HG02943 (cell line): ENCODE measurements at regions not wholly inside any gene's neighbourhood (a gene's known extent, or its start where the extent isn't known, plus 50 kb on each side); places are given as distances from the start of the nearest gene placed in this dataset.
"Not testable (repeated sequence)": the region's sequence is repeated elsewhere in the genome, so short reads cannot be mapped to it uniquely, and the experiment has no call there.

ENCODE experiments used
- ATAC-seq: cut with Tn5 transposase; IDR thresholded peaks from one replicate; pipeline ENCODE4 v1.9.1; 2021; ENCODE audit warnings: mild to moderate bottlenecking, low read depth, moderate library complexity; ENCODE audit not compliant: unreplicated experiment

- ATAC-seq, result no peak
These were observed 727.3 kb downstream of the MAFB start for GRCh38 chr20:39961637-39962244.

DNA sequence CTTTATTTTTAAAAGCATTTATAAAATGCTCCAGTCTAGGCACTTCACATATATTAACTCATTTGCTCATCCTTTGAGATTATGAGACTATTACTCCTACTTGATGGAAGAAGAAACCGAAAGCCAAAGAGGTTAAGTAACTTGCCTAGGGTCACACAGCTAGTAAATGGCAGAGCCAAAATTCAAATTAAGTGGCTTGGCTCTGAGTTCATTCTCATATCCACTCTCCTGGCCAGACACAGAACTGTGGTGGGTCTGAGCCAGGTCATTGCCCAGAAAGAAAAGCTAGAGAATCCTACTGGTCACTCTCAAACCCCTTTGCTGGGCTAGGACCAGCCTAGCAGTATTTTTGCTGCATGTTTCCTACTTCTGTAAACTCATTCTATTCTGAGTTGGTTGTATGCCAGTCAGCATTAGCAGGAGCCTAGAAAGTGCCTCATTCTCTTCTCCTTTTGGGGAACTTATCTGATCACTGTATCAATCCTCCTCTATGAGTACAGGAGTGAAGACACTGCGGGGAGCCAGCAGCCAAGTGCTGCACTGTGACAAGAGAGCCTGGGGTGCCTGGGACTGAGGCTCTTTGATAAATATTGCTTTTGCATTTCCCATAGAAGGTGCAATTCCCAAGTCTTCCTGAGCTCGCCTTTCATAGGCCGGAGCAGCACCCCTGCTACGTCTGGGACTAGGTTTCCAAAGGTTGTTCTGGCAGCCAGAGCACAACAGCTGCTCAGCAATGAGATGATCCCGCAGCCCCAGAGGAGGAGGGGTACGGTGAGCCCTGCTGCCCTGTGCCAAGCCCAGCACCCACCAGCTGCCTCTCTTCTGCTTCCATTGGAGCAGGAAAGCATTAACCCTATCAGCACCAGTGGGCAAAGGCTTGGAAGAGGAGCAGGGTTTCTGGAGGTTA, 728.3 kb downstream of the MAFB start:
- ATAC-seq, result no peak

- not testable (repeated sequence) for ATAC-seq
These were observed 731.1 kb downstream of the MAFB start for GRCh38 chr20:39957911-39958310.

- no peak for ATAC-seq
These were observed 734.4 kb downstream of the MAFB start for GRCh38 chr20:39954621-39955020.

DNA sequence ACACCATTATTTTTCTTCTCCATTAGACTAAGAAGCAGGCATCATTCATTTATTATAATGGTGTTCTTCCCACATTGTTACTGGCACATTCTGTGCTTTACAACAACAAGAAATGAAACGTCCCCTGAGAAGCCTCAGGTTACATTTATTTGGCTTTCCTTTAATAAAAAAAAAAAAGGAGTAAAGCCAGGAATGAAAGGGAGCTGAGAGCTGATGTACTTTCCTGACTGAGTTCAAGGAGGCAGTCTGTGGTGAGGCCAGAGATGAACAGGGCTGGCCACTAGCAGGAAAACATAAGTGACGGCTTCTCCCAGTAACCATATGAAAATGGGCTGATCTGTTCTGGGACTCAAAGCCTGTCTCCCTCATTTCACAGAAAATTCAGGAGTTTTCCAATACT, 742.1 kb downstream of the MAFB start:
- ATAC-seq, result no peak

DNA sequence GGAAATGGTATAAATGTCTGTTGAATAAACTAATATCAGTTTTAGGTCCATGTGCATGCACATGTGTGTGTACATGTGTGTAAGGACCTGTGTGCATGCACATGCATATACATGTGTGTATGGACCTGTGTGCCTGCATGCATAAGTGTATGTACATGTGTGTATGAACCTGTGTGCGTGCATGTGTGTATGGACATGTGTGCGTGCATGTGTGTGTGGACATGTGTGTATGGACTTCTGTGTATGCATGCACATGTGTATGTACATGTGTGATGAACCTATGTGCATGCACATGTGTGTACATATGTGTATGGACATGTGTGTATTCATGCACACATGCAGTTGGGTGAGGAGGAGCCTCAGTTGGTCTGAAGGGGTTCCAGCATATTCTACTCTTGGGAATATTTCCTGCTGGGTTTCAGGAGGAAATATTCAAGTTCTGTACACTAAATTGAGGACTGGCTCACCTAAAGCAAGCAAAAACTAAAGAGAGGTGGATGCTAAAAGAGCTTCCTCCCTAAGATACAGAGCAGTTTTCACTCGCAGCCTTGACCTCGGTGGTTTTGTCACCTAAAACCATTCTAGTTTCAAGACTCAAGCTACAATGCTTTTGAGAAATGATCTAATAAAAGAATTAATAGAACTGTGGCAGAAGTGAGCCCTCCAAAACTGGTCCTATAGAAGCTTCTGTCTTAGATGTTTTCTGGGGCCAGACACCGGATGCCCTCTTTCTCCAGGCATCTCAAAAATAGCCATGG, 742.8 kb downstream of the MAFB start:
- no peak for ATAC-seq

DNA sequence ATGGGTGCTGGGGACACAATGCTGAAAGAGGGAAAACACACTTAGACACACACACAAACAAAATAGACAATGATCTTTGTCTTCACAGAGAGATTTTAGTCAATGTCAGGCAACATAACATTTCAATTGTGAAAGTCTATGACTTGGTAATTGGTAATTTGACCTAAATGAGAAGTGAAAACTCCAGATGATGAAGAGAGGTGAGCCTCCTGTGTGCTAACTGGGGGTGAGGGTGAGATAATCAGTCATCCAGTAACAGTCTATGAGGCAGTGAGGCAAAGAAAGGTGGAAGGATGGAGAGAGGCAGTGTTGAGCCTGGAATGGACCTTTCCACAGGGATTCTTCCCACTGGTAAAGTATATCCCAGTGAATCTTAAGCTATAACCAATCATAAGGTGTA, 744.2 kb downstream of the MAFB start:
- ATAC-seq, result no peak

- no peak for ATAC-seq
These were observed 745.7 kb downstream of the MAFB start for GRCh38 chr20:39943336-39943735.

- ATAC-seq, result no peak
These were observed 747.8 kb downstream of the MAFB start for GRCh38 chr20:39941245-39941644.

GRCh38 chr20:39939241-39939865, 749.7 kb downstream of the MAFB start:
- ATAC-seq, result no peak

GRCh38 chr20:39936401-39936800, 752.6 kb downstream of the MAFB start:
- no peak for ATAC-seq

- no peak for ATAC-seq
These were observed 753.1 kb downstream of the MAFB start for GRCh38 chr20:39935901-39936300.

- ATAC-seq, result no peak
These were observed 772.7 kb downstream of the MAFB start for GRCh38 chr20:39916236-39916765.

- no peak for ATAC-seq
These were observed 775.8 kb downstream of the MAFB start for GRCh38 chr20:39913274-39913673.

GRCh38 chr20:39911497-39911896, 777.5 kb downstream of the MAFB start:
- ATAC-seq, result no peak

DNA sequence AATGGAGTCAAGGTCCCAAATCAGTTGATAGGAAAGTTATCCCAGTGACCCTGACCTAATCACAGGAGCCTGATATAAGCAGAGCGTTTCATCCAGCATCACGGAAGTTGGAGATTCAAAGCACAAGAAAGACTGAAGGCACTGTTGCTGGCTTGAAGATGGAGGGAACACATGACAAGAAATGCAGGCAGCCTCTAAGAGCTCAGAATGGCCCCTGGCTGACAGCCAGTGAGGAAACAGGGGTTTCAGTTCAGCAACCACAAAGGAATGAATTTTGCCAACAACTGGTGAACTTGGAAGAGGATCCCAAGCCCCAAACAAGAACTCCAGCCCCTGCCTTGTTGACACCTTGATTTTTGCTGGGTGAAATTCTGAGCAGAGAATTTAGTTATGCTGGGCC, 778.5 kb downstream of the MAFB start:
- ATAC-seq, result no peak

- ATAC-seq, result no peak
These were observed 779.6 kb downstream of the MAFB start for GRCh38 chr20:39909447-39909846.

DNA sequence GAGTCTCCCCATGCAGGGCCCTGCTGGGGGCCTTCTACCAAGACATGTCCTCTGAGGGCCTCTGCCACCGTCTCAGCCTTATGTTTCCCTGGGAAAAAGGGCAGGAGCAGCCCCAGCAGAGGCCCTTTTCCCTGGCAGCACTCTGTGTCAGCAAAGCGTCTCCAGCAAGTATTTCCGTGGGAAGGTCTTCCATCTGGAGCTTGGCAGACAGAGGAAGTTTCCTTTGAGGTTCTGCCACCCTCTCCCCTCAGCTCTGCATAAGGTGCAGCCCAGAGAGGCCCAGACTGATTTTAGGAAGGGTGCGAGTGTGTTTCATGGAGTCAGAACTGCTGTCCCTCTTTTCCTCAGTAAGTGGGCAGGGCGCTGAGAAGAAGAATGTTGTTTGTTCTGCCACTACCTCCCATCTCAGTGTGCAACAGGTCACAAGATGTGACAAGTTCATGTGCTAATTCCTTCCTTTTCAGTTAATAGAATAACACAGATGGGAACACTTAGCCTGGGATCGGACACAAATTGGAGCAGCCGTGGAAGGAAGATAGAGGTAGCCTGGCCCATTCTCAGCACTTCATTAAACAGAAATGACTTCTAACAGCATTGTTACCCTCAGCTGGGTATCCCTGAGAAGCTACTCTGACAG, 784.4 kb downstream of the MAFB start:
- no peak for ATAC-seq

- no peak for ATAC-seq
These were observed 785.1 kb downstream of the MAFB start for GRCh38 chr20:39903806-39904465.

DNA sequence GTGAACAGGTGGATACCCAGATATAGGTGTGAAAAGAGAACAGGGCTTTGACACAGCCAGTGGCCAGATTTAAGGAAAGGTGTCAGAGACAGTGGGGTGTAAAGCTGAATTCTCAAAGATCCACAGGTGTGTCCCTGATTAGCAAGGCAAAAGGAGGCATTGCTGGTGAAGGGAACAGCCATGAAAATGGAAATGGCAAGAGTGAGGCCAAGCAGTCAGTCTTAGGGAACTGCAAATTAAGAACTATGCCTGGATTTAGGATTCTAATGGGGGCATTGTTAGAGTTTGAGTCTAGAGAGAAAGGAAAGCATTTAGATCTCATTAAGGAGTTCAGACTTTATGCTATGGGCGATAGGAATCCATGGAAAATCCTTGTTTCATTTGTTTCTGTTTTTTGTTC, 789.2 kb downstream of the MAFB start:
- ATAC-seq, result no peak
